Liver (tissue), 8 donors: ENCODE measurements at regions not wholly inside any gene's neighbourhood (a gene's known extent, or its start where the extent isn't known, plus 50 kb on each side); places are given as distances from the start of the nearest gene placed in this dataset.

Experiments
- DNase-seq: peaks from one replicate; pipeline ENCODE4 v3.0.0-alpha.2; 2017; ENCODE audit warnings: low spot score
- H3K27ac ChIP-seq, 2 donors: one replicate each; pipeline ENCODE4 v1.7.0; 2013; ENCODE audit warnings: inconsistent platforms in 2 of 2, low read length in 2 of 2, control low read depth in 1 of 2, low read depth in 1 of 2, mild to moderate bottlenecking in 1 of 2
- H3K27me3 ChIP-seq, 4 donors: one replicate each; pipeline versions ENCODE4 v1.6.1 to v1.7.0; 2013; ENCODE audit warnings: low read length in 3 of 4, inconsistent platforms in 1 of 4, mild to moderate bottlenecking in 1 of 4, moderate library complexity in 1 of 4; ENCODE audit not compliant: control insufficient read depth in 4 of 4, insufficient read depth in 4 of 4
- H3K36me3 ChIP-seq, 4 donors: one replicate each; pipeline versions ENCODE4 v1.6.1 to v1.7.0; 2013; ENCODE audit warnings: low read length in 3 of 4, mild to moderate bottlenecking in 3 of 4, low read depth in 1 of 4, moderate library complexity in 1 of 4; ENCODE audit not compliant: control insufficient read depth in 4 of 4, insufficient read depth in 3 of 4
- H3K4me1 ChIP-seq, 4 donors: one replicate each; pipeline versions ENCODE4 v1.6.1 to v1.7.0; 2013; ENCODE audit warnings: low read length in 3 of 4, mild to moderate bottlenecking in 3 of 4, moderate library complexity in 1 of 4; ENCODE audit not compliant: control insufficient read depth in 4 of 4, insufficient read depth in 4 of 4
- H3K4me3 ChIP-seq, 3 donors: one replicate each; pipeline versions ENCODE4 v1.6.1 to v1.7.0; 2013; ENCODE audit warnings: low read length in 3 of 3, control low read depth in 1 of 3, low read depth in 1 of 3, mild to moderate bottlenecking in 1 of 3
- H3K9ac ChIP-seq, 2 donors: one replicate each; pipeline ENCODE4 v1.7.0; 2013; ENCODE audit warnings: low read length in 2 of 2, mild to moderate bottlenecking in 2 of 2, moderate library complexity in 2 of 2, control low read depth in 1 of 2, low read depth in 1 of 2
- H3K9me3 ChIP-seq, 4 donors: one replicate each; pipeline versions ENCODE4 v1.6.1 to v1.7.0; 2013; ENCODE audit warnings: low read length in 3 of 4; ENCODE audit not compliant: control insufficient read depth in 4 of 4
- ATF3 ChIP-seq: IDR thresholded peaks from 2 replicates; pipeline ENCODE4 v1.6.1; 2016; ENCODE audit warnings: antibody characterized with exemption
- EGR1 ChIP-seq, 2 donors: IDR thresholded peaks; 2 replicates each; pipeline ENCODE4 v1.6.1; 2016 to 2018; ENCODE audit warnings: antibody characterized with exemption in 2 of 2, low read depth in 2 of 2
- FOXA1 ChIP-seq: IDR thresholded peaks from 2 replicates; pipeline ENCODE4 v1.6.1; 2016; ENCODE audit warnings: antibody characterized with exemption
- FOXA2 ChIP-seq: IDR thresholded peaks from 2 replicates; pipeline ENCODE4 v1.6.1; 2016; ENCODE audit warnings: antibody characterized with exemption
- GABPA ChIP-seq, 2 donors: IDR thresholded peaks in 1 of 2; conservative IDR thresholded peaks in 1 of 2; 2 replicates each; pipeline ENCODE4 v1.6.1; 2016; ENCODE audit warnings: antibody characterized with exemption in 2 of 2, mild to moderate bottlenecking in 1 of 2, moderate library complexity in 1 of 2
- HNF4A ChIP-seq, 2 donors: conservative IDR thresholded peaks; 2 replicates each; pipeline ENCODE4 v1.6.1; 2016; ENCODE audit warnings: antibody characterized with exemption in 2 of 2, mild to moderate bottlenecking in 2 of 2
- HNF4G ChIP-seq: IDR thresholded peaks from 2 replicates; pipeline ENCODE4 v1.6.1; 2016; ENCODE audit warnings: antibody characterized with exemption
- JUND ChIP-seq, 2 donors: IDR thresholded peaks; 2 replicates each; pipeline ENCODE4 v1.6.1; 2016; ENCODE audit warnings: antibody characterized with exemption in 2 of 2
- MAX ChIP-seq: IDR thresholded peaks from 2 replicates; pipeline ENCODE4 v1.6.1; 2016; ENCODE audit warnings: antibody characterized with exemption
- NR2F2 ChIP-seq: IDR thresholded peaks from 2 replicates; pipeline ENCODE4 v1.6.1; 2016; ENCODE audit warnings: antibody characterized with exemption
- RAD21 ChIP-seq, 2 donors: IDR thresholded peaks; 2 replicates each; pipeline ENCODE4 v1.6.1; 2016; ENCODE audit warnings: antibody characterized with exemption in 2 of 2, mild to moderate bottlenecking in 2 of 2
- RXRA ChIP-seq, 2 donors: IDR thresholded peaks; 2 replicates each; pipeline ENCODE4 v1.6.1; 2017 to 2018; ENCODE audit warnings: antibody characterized with exemption in 2 of 2, mild to moderate bottlenecking in 1 of 2
- SP1 ChIP-seq: IDR thresholded peaks from 2 replicates; pipeline ENCODE4 v1.6.1; 2018; ENCODE audit warnings: antibody characterized with exemption, mild to moderate bottlenecking
- TAF1 ChIP-seq: conservative IDR thresholded peaks from 2 replicates; pipeline ENCODE4 v1.6.1; 2016; ENCODE audit warnings: antibody characterized with exemption, mild to moderate bottlenecking
- YY1 ChIP-seq: IDR thresholded peaks from 2 replicates; pipeline ENCODE4 v1.6.1; 2016; ENCODE audit warnings: antibody characterized with exemption, mild to moderate bottlenecking
- WGBS: extraction: QIAGEN DNeasy Blood & Tissue Kit; methylation state at CpG from one replicate; pipeline ENCODE4 v1.1.7; 2013; 5-methylcytosine and 5-hydroxymethylcytosine counted together
- TF ChIP-seq, protein P1 (sequence below): IDR thresholded peaks from 2 replicates; pipeline ENCODE4 v1.6.1; 2016; ENCODE audit warnings: antibody characterized with exemption
- TF ChIP-seq, protein P2 (sequence below): IDR thresholded peaks from 2 replicates; pipeline ENCODE4 v1.6.1; 2016; ENCODE audit warnings: antibody characterized with exemption, mild to moderate bottlenecking
- TF ChIP-seq, protein P3 (sequence below): fragments of 150-350 bp; IDR thresholded peaks from 2 replicates; pipeline ENCODE4 v1.5.1; 2017; ENCODE audit warnings: improper control_type of control experiment, low read depth, low read length; ENCODE audit not compliant: missing input control
- donor health status: healthy.
- donor health status: healthy.
- donor health status: healthy.
- donor health status: healthy.
- donor health status: healthy.

GRCh38 chr11:64457416-64458010 is 98.2 kb upstream of the SLC22A11 start:
- TF ChIP-seq HNF4G (no peak), ATF3 (no peak), MAX (no peak), FOXA1 (no peak), NR2F2 (no peak), JUND (IDR thresholded peaks at IDR 0.05) (no peak), SP1 (no peak), HNF4A (conservative IDR thresholded peaks at IDR 0.05) (no peak), EGR1 (IDR thresholded peaks at IDR 0.05; ENCODE audit: low read depth in 2 of 2) (no peak), RXRA (IDR thresholded peaks at IDR 0.05) (no peak), GABPA (IDR thresholded peaks at IDR 0.05 in 1 of 2, conservative IDR thresholded peaks at IDR 0.05 in 1 of 2) (no peak)
- TF ChIP-seq, protein P1, sequence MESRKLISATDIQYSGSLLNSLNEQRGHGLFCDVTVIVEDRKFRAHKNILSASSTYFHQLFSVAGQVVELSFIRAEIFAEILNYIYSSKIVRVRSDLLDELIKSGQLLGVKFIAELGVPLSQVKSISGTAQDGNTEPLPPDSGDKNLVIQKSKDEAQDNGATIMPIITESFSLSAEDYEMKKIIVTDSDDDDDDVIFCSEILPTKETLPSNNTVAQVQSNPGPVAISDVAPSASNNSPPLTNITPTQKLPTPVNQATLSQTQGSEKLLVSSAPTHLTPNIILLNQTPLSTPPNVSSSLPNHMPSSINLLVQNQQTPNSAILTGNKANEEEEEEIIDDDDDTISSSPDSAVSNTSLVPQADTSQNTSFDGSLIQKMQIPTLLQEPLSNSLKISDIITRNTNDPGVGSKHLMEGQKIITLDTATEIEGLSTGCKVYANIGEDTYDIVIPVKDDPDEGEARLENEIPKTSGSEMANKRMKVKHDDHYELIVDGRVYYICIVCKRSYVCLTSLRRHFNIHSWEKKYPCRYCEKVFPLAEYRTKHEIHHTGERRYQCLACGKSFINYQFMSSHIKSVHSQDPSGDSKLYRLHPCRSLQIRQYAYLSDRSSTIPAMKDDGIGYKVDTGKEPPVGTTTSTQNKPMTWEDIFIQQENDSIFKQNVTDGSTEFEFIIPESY: no peak
- no peak overlapping the region for H3K4me3 ChIP-seq
- no peaks in the 10 kb centered on the region for H3K27me3 ChIP-seq
- no peak overlapping the region for H3K9ac ChIP-seq
- no peaks in the 10 kb centered on the region for H3K36me3 ChIP-seq
- WGBS: 91% methylated on average over 12 of the region's 12 CpGs
- no peak for DNase-seq
- no peaks in the 10 kb centered on the region for H3K4me1 ChIP-seq
- H3K27ac ChIP-seq: no peak overlapping the region
- no peaks in the 10 kb centered on the region for H3K9me3 ChIP-seq

DNA sequence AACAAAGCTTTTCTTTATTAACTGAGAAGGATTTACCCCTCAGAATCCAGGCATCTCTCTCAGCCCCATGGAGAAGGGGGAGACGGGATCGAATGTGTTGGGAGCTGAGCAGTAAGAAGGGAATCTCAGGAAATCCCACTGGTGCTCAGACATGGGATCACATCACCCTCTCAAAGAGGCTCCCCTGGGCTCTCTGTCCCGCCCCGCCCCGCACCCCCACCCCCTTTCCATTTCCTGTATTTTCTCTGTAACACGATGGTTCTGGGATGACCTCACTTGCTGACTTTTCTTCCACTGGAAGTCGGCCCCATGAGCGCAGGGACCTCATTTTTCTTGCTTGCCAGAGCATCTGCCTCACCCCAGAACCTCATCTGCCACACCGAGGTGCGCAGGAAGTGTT is 96.7 kb upstream of the SLC22A11 start:
- H3K9ac ChIP-seq: no peak overlapping the region
- H3K4me1 ChIP-seq: no peaks in the 10 kb centered on the region
- no peak overlapping the region for H3K27ac ChIP-seq
- WGBS: 45% methylated on average over 10 of the region's 10 CpGs
- H3K9me3 ChIP-seq: no peaks in the 10 kb centered on the region
- TF ChIP-seq, protein P2, sequence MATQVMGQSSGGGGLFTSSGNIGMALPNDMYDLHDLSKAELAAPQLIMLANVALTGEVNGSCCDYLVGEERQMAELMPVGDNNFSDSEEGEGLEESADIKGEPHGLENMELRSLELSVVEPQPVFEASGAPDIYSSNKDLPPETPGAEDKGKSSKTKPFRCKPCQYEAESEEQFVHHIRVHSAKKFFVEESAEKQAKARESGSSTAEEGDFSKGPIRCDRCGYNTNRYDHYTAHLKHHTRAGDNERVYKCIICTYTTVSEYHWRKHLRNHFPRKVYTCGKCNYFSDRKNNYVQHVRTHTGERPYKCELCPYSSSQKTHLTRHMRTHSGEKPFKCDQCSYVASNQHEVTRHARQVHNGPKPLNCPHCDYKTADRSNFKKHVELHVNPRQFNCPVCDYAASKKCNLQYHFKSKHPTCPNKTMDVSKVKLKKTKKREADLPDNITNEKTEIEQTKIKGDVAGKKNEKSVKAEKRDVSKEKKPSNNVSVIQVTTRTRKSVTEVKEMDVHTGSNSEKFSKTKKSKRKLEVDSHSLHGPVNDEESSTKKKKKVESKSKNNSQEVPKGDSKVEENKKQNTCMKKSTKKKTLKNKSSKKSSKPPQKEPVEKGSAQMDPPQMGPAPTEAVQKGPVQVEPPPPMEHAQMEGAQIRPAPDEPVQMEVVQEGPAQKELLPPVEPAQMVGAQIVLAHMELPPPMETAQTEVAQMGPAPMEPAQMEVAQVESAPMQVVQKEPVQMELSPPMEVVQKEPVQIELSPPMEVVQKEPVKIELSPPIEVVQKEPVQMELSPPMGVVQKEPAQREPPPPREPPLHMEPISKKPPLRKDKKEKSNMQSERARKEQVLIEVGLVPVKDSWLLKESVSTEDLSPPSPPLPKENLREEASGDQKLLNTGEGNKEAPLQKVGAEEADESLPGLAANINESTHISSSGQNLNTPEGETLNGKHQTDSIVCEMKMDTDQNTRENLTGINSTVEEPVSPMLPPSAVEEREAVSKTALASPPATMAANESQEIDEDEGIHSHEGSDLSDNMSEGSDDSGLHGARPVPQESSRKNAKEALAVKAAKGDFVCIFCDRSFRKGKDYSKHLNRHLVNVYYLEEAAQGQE: no peak
- TF ChIP-seq FOXA2 (no peak), YY1 (no peak), JUND (IDR thresholded peaks at IDR 0.05) (no peak), EGR1 (IDR thresholded peaks at IDR 0.05; ENCODE audit: low read depth in 2 of 2) (no peak), ATF3 (no peak), HNF4A (conservative IDR thresholded peaks at IDR 0.05) (no peak), FOXA1 (no peak), TAF1 (no peak), RXRA (IDR thresholded peaks at IDR 0.05) (no peak), NR2F2 (no peak), HNF4G (no peak), RAD21 (IDR thresholded peaks at IDR 0.05) (no peak)
- TF ChIP-seq, protein P3, sequence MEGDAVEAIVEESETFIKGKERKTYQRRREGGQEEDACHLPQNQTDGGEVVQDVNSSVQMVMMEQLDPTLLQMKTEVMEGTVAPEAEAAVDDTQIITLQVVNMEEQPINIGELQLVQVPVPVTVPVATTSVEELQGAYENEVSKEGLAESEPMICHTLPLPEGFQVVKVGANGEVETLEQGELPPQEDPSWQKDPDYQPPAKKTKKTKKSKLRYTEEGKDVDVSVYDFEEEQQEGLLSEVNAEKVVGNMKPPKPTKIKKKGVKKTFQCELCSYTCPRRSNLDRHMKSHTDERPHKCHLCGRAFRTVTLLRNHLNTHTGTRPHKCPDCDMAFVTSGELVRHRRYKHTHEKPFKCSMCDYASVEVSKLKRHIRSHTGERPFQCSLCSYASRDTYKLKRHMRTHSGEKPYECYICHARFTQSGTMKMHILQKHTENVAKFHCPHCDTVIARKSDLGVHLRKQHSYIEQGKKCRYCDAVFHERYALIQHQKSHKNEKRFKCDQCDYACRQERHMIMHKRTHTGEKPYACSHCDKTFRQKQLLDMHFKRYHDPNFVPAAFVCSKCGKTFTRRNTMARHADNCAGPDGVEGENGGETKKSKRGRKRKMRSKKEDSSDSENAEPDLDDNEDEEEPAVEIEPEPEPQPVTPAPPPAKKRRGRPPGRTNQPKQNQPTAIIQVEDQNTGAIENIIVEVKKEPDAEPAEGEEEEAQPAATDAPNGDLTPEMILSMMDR: no peak
- H3K27me3 ChIP-seq: no peaks in the 10 kb centered on the region
- H3K4me3 ChIP-seq: no peak overlapping the region
- no peaks in the 10 kb centered on the region for H3K36me3 ChIP-seq
- no peak for DNase-seq
